ENCODE measurements at regions not wholly inside any gene's neighbourhood (a gene's known extent, or its start where the extent isn't known, plus 50 kb on each side); places are given as distances from the start of the nearest gene placed in this dataset.

- TF ChIP-seq GMEB1 (CRISPR knock-in tag; IDR thresholded peaks at IDR 0.05) (no peak), ZFPM2 (CRISPR knock-in tag; IDR thresholded peaks at IDR 0.05) (no peak), ZBTB12 (CRISPR knock-in tag; IDR thresholded peaks at IDR 0.05) (no peak), CHD7 (IDR thresholded peaks at IDR 0.05; ENCODE audit: low read depth, low read length) (no peak), ESRRA (IDR thresholded peaks at IDR 0.05; ENCODE audit: borderline replicate concordance, low read depth) (0 out of 2 replicates have a peak, but pooled peaks have one; percentile 25), ARID4B (CRISPR knock-in tag; IDR thresholded peaks at IDR 0.05) (no peak), ZC3H8 (IDR thresholded peaks at IDR 0.05) (no peak), FOXJ2 (tag; IDR thresholded peaks at IDR 0.05) (no peak)
Measured at GRCh38 chr1:39154553-39155421, 49.7 kb upstream of the MACF1 start (continued).
